ENCODE measurements at regions not wholly inside any gene's neighbourhood (a gene's known extent, or its start where the extent isn't known, plus 50 kb on each side); places are given as distances from the start of the nearest gene placed in this dataset.

DNA sequence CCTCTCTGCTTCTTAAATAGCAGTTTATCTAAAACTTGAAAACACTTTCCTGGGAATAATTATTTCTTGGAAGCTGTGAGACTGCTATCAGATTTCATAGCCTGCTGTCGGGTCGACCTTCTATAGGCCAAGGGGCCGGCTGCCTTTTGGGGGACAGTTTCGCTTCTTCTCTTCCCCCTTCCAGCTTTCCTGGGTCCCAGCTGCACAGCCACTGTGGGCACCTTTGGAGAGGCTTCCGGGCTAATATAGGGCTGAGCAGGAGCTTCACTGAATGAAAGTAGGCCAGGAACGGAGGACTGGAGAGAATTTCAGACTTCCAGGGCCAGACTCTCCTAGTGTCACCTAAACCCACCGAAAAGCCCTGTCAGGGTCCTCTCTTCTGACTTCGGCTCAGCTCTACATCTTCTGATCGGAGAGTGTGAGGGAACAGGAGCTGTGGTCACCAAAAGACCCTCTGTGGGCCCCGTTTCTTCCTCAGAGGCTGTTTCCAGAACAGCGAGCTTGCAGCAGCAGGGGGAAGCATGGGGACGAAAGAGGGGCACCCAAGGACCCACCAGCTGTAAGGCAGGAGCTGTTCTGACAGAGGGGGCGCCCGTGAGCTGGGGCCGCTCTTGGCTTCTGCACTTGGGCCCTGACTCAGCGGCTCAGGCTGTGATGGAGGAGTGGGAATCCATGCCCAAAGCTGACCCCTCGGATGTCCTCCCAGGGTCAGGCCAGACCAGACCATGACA, 620.6 kb downstream of the BCOR start:
- dilution Hi-C loops (cut with MboI; ENCODE audit: extremely low pct_ligation_motif_present, low sequenced_read_pairs), result no loop called here
- H3K27ac ChIP-seq (ENCODE audit: control insufficient read depth, insufficient read depth, low read length), result no peak overlapping the region
- DNase-seq (ENCODE audit: low read depth, low spot score) (no peak), FAIRE-seq (no peak)
- H3K79me2 ChIP-seq (ENCODE audit: control insufficient read depth, insufficient read depth, low read length), result no peaks in the 10 kb centered on the region
- no peak overlapping the region for H3K9ac ChIP-seq (ENCODE audit: control insufficient read depth, extremely low read depth, insufficient read depth, low read length)
- no peak overlapping the region for H2AFZ ChIP-seq (ENCODE audit: control insufficient read depth, low read length)
- no peak overlapping the region for H3K4me3 ChIP-seq (ENCODE audit: control insufficient read depth in 2 of 3, extremely low read depth in 1 of 3, insufficient read depth in 2 of 3, low read depth in 1 of 3, low read length in 3 of 3)
- H3K36me3 ChIP-seq (ENCODE audit: control insufficient read depth in 2 of 2, extremely low read depth in 1 of 2, insufficient read depth in 2 of 2, low read length in 2 of 2), result no peaks in the 10 kb centered on the region
- H3K4me2 ChIP-seq (ENCODE audit: control insufficient read depth, extremely low read depth, insufficient read depth, low read depth, low read length), result no peak overlapping the region
- H3K9me1 ChIP-seq (ENCODE audit: control insufficient read depth, extremely low read depth, insufficient read depth, low read length), result no peaks in the 10 kb centered on the region
- no peaks in the 10 kb centered on the region for H3K9me3 ChIP-seq (ENCODE audit: control insufficient read depth, low read depth, low read length)
- H4K20me1 ChIP-seq (ENCODE audit: control insufficient read depth, extremely low read depth, insufficient read depth, low read length), result no peaks in the 10 kb centered on the region
- H3K27me3 ChIP-seq (ENCODE audit: control insufficient read depth, extremely low read depth, insufficient read depth, low read length), result no peaks in the 10 kb centered on the region
- TF ChIP-seq EZH2 (IDR thresholded peaks at IDR 0.05; ENCODE audit: low read length), result no peak
- TF ChIP-seq, protein P1, sequence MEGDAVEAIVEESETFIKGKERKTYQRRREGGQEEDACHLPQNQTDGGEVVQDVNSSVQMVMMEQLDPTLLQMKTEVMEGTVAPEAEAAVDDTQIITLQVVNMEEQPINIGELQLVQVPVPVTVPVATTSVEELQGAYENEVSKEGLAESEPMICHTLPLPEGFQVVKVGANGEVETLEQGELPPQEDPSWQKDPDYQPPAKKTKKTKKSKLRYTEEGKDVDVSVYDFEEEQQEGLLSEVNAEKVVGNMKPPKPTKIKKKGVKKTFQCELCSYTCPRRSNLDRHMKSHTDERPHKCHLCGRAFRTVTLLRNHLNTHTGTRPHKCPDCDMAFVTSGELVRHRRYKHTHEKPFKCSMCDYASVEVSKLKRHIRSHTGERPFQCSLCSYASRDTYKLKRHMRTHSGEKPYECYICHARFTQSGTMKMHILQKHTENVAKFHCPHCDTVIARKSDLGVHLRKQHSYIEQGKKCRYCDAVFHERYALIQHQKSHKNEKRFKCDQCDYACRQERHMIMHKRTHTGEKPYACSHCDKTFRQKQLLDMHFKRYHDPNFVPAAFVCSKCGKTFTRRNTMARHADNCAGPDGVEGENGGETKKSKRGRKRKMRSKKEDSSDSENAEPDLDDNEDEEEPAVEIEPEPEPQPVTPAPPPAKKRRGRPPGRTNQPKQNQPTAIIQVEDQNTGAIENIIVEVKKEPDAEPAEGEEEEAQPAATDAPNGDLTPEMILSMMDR (optimal IDR thresholded peaks at IDR 0.05 in 1 of 3, IDR thresholded peaks at IDR 0.05 in 1 of 3, conservative IDR thresholded peaks at IDR 0.05 in 1 of 3; ENCODE audit: extremely low read depth in 1 of 3, insufficient read depth in 2 of 3, low read length in 3 of 3), result peak in 2 of 3 experiments; percentile 3 to 7
- H3K4me1 ChIP-seq (ENCODE audit: control insufficient read depth, extremely low read depth, insufficient read depth, low read length), result peaks cover 14% of the 10 kb centered on the region

DNA sequence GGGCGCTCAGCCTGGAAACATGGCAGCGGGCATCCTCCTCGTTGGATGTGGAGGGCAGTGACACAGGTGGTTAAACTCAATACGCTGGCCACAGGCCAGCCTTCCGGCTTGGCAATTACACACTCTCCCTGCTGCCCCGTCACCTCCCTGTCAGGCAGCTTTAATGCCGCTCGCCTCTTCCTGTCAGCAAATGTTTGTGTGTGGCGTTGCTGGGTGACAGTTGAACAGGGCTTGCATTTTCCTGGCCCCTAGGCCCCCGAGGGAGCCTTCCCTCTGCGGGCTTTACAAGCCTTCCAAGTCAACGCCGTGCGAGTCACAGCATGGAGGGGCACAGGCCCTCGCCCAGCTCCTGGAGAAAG, 620.0 kb downstream of the BCOR start:
- Histone ChIP-seq H3K9me1 (ENCODE audit: control insufficient read depth, extremely low read depth, insufficient read depth, low read length) (no peaks in the 10 kb centered on the region), H3K27ac (ENCODE audit: control insufficient read depth, insufficient read depth, low read length) (no peak overlapping the region), H3K4me1 (ENCODE audit: control insufficient read depth, extremely low read depth, insufficient read depth, low read length) (peaks cover 14% of the 10 kb centered on the region), H3K4me3 (ENCODE audit: control insufficient read depth in 2 of 3, extremely low read depth in 1 of 3, insufficient read depth in 2 of 3, low read depth in 1 of 3, low read length in 3 of 3) (no peak overlapping the region), H3K27me3 (ENCODE audit: control insufficient read depth, extremely low read depth, insufficient read depth, low read length) (no peaks in the 10 kb centered on the region), H3K9me3 (ENCODE audit: control insufficient read depth, low read depth, low read length) (no peaks in the 10 kb centered on the region), H3K9ac (ENCODE audit: control insufficient read depth, extremely low read depth, insufficient read depth, low read length) (peak overlapping the region; percentile 28), H3K4me2 (ENCODE audit: control insufficient read depth, extremely low read depth, insufficient read depth, low read depth, low read length) (no peak overlapping the region), H2AFZ (ENCODE audit: control insufficient read depth, low read length) (no peak overlapping the region), H3K79me2 (ENCODE audit: control insufficient read depth, insufficient read depth, low read length) (no peaks in the 10 kb centered on the region), H3K36me3 (ENCODE audit: control insufficient read depth in 2 of 2, extremely low read depth in 1 of 2, insufficient read depth in 2 of 2, low read length in 2 of 2) (no peaks in the 10 kb centered on the region), H4K20me1 (ENCODE audit: control insufficient read depth, extremely low read depth, insufficient read depth, low read length) (no peaks in the 10 kb centered on the region)
- DNase-seq (ENCODE audit: low read depth, low spot score) (peak; percentile 28), FAIRE-seq (no peak)
- dilution Hi-C loops (cut with MboI; ENCODE audit: extremely low pct_ligation_motif_present, low sequenced_read_pairs), result no loop called here
- no peak for TF ChIP-seq EZH2 (IDR thresholded peaks at IDR 0.05; ENCODE audit: low read length)

- FAIRE-seq (no peak), DNase-seq (ENCODE audit: low read depth, low spot score) (peak; percentile 11)
- Histone ChIP-seq H2AFZ (ENCODE audit: control insufficient read depth, low read length) (no peak overlapping the region), H3K9me3 (ENCODE audit: control insufficient read depth, low read depth, low read length) (no peaks in the 10 kb centered on the region), H3K4me3 (ENCODE audit: control insufficient read depth in 2 of 3, extremely low read depth in 1 of 3, insufficient read depth in 2 of 3, low read depth in 1 of 3, low read length in 3 of 3) (no peak overlapping the region), H3K36me3 (ENCODE audit: control insufficient read depth in 2 of 2, extremely low read depth in 1 of 2, insufficient read depth in 2 of 2, low read length in 2 of 2) (no peaks in the 10 kb centered on the region), H4K20me1 (ENCODE audit: control insufficient read depth, extremely low read depth, insufficient read depth, low read length) (no peaks in the 10 kb centered on the region), H3K9me1 (ENCODE audit: control insufficient read depth, extremely low read depth, insufficient read depth, low read length) (no peaks in the 10 kb centered on the region), H3K9ac (ENCODE audit: control insufficient read depth, extremely low read depth, insufficient read depth, low read length) (no peak overlapping the region), H3K4me1 (ENCODE audit: control insufficient read depth, extremely low read depth, insufficient read depth, low read length) (peaks cover 14% of the 10 kb centered on the region), H3K27ac (ENCODE audit: control insufficient read depth, insufficient read depth, low read length) (no peak overlapping the region), H3K27me3 (ENCODE audit: control insufficient read depth, extremely low read depth, insufficient read depth, low read length) (no peaks in the 10 kb centered on the region), H3K79me2 (ENCODE audit: control insufficient read depth, insufficient read depth, low read length) (no peaks in the 10 kb centered on the region), H3K4me2 (ENCODE audit: control insufficient read depth, extremely low read depth, insufficient read depth, low read depth, low read length) (no peak overlapping the region)
- TF ChIP-seq, protein P1 (optimal IDR thresholded peaks at IDR 0.05 in 1 of 3, IDR thresholded peaks at IDR 0.05 in 1 of 3, conservative IDR thresholded peaks at IDR 0.05 in 1 of 3; ENCODE audit: extremely low read depth in 1 of 3, insufficient read depth in 2 of 3, low read length in 3 of 3), result no peak
- TF ChIP-seq EZH2 (IDR thresholded peaks at IDR 0.05; ENCODE audit: low read length), result no peak
- dilution Hi-C loops (cut with MboI; ENCODE audit: extremely low pct_ligation_motif_present, low sequenced_read_pairs), result no loop called here
These were observed 617.9 kb downstream of the BCOR start for GRCh38 chrX:39479856-39480255.

Data from keratinocyte (primary cell).